HG02588 (cell line): ENCODE measurements at regions not wholly inside any gene's neighbourhood (a gene's known extent, or its start where the extent isn't known, plus 50 kb on each side); places are given as distances from the start of the nearest gene placed in this dataset.

Experiments used
- ATAC-seq: cut with Tn5 transposase; IDR thresholded peaks from one replicate; pipeline ENCODE4 v1.9.1; 2021; ENCODE audit warnings: mild to moderate bottlenecking, moderate library complexity; ENCODE audit not compliant: unreplicated experiment

DNA sequence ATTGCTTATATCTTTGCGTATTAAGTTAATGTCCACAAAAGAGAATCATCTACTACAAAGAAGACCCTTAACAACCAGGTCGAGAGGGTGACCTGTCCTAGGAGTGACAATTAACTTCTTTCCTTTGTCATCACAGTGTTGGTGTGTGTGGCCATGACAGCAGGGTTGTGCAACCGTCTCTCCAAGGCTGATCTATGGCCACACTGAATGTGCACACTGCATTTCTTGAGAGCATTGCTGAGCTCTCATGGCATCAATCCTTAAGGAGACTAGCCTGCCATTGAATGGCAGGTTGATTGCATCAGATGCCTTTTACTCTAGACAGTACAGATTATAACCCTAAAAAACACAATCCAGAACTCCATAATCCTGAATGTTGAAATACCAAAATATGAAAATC, 86.5 kb upstream of the OLFM3 start:
- no peak for ATAC-seq

DNA sequence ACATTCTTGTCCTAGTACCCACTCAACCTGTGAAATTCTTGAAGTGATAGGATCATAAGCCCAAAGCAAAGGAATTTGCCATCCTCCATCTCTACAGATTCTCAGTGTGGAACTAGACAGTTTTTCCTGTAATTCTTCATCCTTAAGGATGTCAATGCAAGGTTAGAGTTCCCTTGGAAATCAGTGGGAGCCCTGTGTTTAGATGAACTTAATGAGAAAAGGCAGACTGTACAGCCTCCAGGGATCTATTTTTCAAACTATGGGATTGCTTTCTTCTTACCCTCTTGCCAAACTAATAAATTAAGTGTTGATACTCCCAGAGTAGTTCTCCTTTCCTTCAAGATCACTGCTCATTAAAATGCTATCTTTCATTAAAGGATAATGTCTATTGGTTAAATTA, 78.1 kb upstream of the OLFM3 start:
- no peak for ATAC-seq

DNA sequence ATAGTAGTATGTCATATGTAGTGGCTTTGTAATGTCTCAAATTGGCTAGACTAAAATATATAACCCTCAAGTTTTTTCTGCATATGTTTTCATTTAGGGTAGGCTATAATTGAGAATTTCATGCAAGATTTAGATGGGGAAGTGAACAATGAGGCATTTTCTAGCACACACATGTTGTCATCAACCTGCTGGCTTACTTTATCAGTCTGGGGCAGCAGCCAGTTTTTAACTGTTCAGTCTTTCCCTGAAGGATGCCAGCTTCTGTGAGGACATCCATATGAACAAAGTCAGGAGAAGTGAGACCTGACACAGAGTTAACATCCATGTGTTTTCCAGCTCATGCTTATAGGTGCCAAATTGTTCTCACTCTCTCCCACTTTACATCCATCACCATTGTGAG, 74.7 kb upstream of the OLFM3 start:
- no peak for ATAC-seq

DNA sequence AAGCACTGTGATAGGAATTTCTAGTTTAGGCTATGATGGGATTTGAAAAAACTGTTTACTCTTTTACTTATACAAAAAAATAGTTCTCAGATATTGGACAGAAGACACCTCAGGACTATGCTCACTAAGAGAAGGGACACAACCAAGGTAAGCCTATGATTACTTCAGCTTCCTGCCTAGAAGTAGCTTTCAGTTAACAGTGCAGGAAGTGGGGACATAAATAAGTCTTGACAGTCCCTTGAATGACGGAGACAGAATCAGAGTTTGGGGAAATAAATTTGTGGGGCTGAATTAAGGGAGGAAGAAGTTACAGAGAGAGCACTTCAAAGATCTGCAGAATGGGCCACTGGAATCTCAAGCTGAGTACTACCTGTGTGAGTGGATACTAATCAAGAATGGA, 53.8 kb upstream of the OLFM3 start:
- ATAC-seq: no peak

DNA sequence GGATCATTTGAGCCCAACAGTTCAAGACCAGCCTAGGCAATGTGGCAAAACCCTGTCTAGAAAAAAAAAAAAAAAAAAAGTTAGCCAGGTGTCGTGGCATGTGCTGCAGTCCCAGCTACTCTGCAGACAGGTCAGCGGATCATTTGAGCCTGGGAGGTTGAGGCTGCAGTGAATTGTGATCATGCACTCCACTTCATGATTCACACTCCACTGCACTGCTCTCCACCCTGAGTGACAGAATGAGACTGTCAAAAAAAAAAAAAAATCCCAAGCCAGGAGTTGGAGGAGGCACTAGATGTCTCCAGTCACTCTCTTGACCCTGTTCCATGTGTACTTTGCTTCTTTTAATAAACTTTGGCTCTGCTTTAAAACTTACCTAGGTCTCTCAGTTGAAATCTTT, 51.0 kb upstream of the OLFM3 start:
- no peak for ATAC-seq
